ENCODE measurements at regions not wholly inside any gene's neighbourhood (a gene's known extent, or its start where the extent isn't known, plus 50 kb on each side); places are given as distances from the start of the nearest gene placed in this dataset.

DNA sequence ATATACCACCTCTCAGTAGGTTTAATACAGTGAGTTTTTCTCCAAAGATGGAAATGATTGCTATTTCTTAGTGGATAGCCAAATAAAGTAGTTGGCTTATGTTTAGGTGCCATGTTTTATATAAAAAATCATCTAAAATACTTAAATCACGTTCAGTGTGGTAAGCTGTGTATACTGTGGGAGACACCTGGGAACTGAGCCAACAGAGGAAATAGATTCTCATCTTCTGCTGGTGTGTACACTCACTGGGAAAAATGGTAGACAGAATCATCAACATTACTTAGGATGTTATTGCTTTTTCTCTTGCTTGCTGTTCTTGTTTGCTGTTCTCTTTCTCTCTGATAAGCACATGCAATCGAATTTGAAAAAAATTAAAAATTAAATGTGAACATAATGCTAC lies 112.6 kb upstream of the MB21D2 start:
- no peaks in the 10 kb centered on the region for H3K36me3 ChIP-seq (ENCODE audit: control insufficient read depth in 2 of 2, extremely low read depth in 1 of 2, insufficient read depth in 2 of 2, low read length in 2 of 2)
- dilution Hi-C loops (cut with MboI; ENCODE audit: extremely low pct_ligation_motif_present, low sequenced_read_pairs), result no loop called here

More for the DNA sequence above, 112.6 kb upstream of the MB21D2 start:
- Histone ChIP-seq H3K9ac (replicated peaks; ENCODE audit: extremely low read depth, insufficient read depth, low read length) (no peak overlapping the region), H3K27ac (ENCODE audit: insufficient read depth, low read depth, low read length) (no peak overlapping the region), H3K9me1 (replicated peaks; ENCODE audit: control insufficient read depth, extremely low read depth, insufficient read depth, low read length) (no peaks in the 10 kb centered on the region), H3K4me3 (replicated peaks in 1 of 3; ENCODE audit: insufficient read depth in 1 of 3, low read depth in 1 of 3, low read length in 3 of 3) (no peak overlapping the region), H3K4me2 (ENCODE audit: insufficient read depth, low read length) (no peak overlapping the region), H2AFZ (ENCODE audit: low read depth, low read length) (no peak overlapping the region), H3K27me3 (ENCODE audit: control insufficient read depth in 2 of 2, insufficient read depth in 2 of 2, low read length in 2 of 2) (peaks cover 0 to 7% of the 10 kb centered on the region in 2 experiments), H3K4me1 (ENCODE audit: control insufficient read depth, extremely low read depth, insufficient read depth, low read length) (no peaks in the 10 kb centered on the region), H4K20me1 (replicated peaks; ENCODE audit: control insufficient read depth, extremely low read depth, insufficient read depth, low read length) (no peaks in the 10 kb centered on the region), H3K79me2 (ENCODE audit: control insufficient read depth, insufficient read depth, low read length) (no peaks in the 10 kb centered on the region), H3K9me3 (replicated peaks; ENCODE audit: control insufficient read depth, insufficient read depth, low read length) (no peaks in the 10 kb centered on the region)
- TF ChIP-seq MYC (IDR thresholded peaks at IDR 0.05; ENCODE audit: low read depth, low read length) (no peak), POLR2A (IDR thresholded peaks at IDR 0.05; ENCODE audit: low read depth, low read length) (no peak), POLR2AphosphoS5 (IDR thresholded peaks at IDR 0.05; ENCODE audit: insufficient read depth, low read depth, low read length) (no peak), GATA2 (IDR thresholded peaks at IDR 0.05; ENCODE audit: insufficient read depth, insufficient read length, low read depth, low read length) (no peak), FOS (IDR thresholded peaks at IDR 0.05; ENCODE audit: borderline replicate concordance, insufficient read depth, low read length) (no peak), JUN (IDR thresholded peaks at IDR 0.05; ENCODE audit: borderline replicate concordance, insufficient read depth, insufficient read length, low read depth) (no peak), EZH2 (IDR thresholded peaks at IDR 0.05; ENCODE audit: borderline replicate concordance, low read depth, low read length, severe bottlenecking) (no peak)
- TF ChIP-seq, protein P1, sequence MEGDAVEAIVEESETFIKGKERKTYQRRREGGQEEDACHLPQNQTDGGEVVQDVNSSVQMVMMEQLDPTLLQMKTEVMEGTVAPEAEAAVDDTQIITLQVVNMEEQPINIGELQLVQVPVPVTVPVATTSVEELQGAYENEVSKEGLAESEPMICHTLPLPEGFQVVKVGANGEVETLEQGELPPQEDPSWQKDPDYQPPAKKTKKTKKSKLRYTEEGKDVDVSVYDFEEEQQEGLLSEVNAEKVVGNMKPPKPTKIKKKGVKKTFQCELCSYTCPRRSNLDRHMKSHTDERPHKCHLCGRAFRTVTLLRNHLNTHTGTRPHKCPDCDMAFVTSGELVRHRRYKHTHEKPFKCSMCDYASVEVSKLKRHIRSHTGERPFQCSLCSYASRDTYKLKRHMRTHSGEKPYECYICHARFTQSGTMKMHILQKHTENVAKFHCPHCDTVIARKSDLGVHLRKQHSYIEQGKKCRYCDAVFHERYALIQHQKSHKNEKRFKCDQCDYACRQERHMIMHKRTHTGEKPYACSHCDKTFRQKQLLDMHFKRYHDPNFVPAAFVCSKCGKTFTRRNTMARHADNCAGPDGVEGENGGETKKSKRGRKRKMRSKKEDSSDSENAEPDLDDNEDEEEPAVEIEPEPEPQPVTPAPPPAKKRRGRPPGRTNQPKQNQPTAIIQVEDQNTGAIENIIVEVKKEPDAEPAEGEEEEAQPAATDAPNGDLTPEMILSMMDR (IDR thresholded peaks at IDR 0.05; ENCODE audit: extremely low read depth in 1 of 2, insufficient read depth in 1 of 2, low read depth in 1 of 2, low read length in 2 of 2), result no peak
- TF ChIP-seq, protein P2, sequence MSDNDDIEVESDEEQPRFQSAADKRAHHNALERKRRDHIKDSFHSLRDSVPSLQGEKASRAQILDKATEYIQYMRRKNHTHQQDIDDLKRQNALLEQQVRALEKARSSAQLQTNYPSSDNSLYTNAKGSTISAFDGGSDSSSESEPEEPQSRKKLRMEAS (IDR thresholded peaks at IDR 0.05; ENCODE audit: insufficient read depth, insufficient read length), result no peak
- no TSS peak for BruUV-seq (replicated peaks)
- ChIA-PET CTCF (no interaction called here), POLR2A (no interaction called here)
- intact Hi-C loops (cut with micrococcal nuclease), result no loop called here
- DNase-seq (ENCODE audit: low read depth, low spot score) (peak; percentile 21), FAIRE-seq (no peak)
